SK-N-SH treated with all-trans-retinoic acid at 6 μM for 48 hours (cell line): ENCODE measurements at regions not wholly inside any gene's neighbourhood (a gene's known extent, or its start where the extent isn't known, plus 50 kb on each side); places are given as distances from the start of the nearest gene placed in this dataset.
"Not testable (repeated sequence)": the region's sequence is repeated elsewhere in the genome, so short reads cannot be mapped to it uniquely, and the experiment has no call there.

Source experiments
- ATAC-seq: fragments of 200-7000 bp; cut with Tn5 transposase; 3 replicates; pipeline ENCODE4 v1.9.1; 2020; ENCODE audit warnings: mild to moderate bottlenecking, moderate library complexity
- BACH2 ChIP-seq: fragments of 250-450 bp; sonication (Bioruptor Pico); IDR thresholded peaks from 2 replicates; pipeline ENCODE4 v1.9.0; 2021; ENCODE audit warnings: mild to moderate bottlenecking, borderline replicate concordance
- CREB5 ChIP-seq: fragments of 250-450 bp; sonication (Bioruptor Pico); IDR thresholded peaks from 2 replicates; pipeline ENCODE4 v1.5.1; 2020; ENCODE audit warnings: low read depth, mild to moderate bottlenecking, moderate library complexity
- CSDC2 ChIP-seq: fragments of 250-450 bp; sonication (Bioruptor Pico); IDR thresholded peaks from 2 replicates; pipeline ENCODE4 v1.5.0; 2020; ENCODE audit warnings: mild to moderate bottlenecking, moderate library complexity
- CSRNP3 ChIP-seq: fragments of 250-450 bp; sonication (Bioruptor Pico); IDR thresholded peaks from 2 replicates; pipeline ENCODE4 v1.5.1; 2021; ENCODE audit warnings: mild to moderate bottlenecking, moderate library complexity
- GLIS3 ChIP-seq: fragments of 250-450 bp; sonication (Bioruptor Pico); IDR thresholded peaks from 2 replicates; pipeline ENCODE4 v1.5.0; 2020; ENCODE audit warnings: mild to moderate bottlenecking, moderate library complexity
- ISL1 ChIP-seq: fragments of 250-450 bp; sonication (Bioruptor Pico); IDR thresholded peaks from 2 replicates; pipeline ENCODE4 v2.1.2; 2022; ENCODE audit warnings: mild to moderate bottlenecking, moderate library complexity
- OSR1 ChIP-seq: fragments of 250-450 bp; sonication (Bioruptor Pico); IDR thresholded peaks from 2 replicates; pipeline ENCODE4 v1.8.0; 2022; ENCODE audit warnings: moderate library complexity, mild to moderate bottlenecking, inconsistent platforms
- POU6F1 ChIP-seq: fragments of 250-450 bp; sonication (Bioruptor Pico); IDR thresholded peaks from 2 replicates; pipeline ENCODE4 v1.8.0; 2021; ENCODE audit warnings: low read depth, mild to moderate bottlenecking, moderate library complexity, borderline replicate concordance
- PPARA ChIP-seq: fragments of 250-450 bp; sonication (Bioruptor Pico); IDR thresholded peaks from 2 replicates; pipeline ENCODE4 v1.5.0; 2020; ENCODE audit warnings: mild to moderate bottlenecking, borderline replicate concordance
- TCF4 ChIP-seq: fragments of 250-450 bp; sonication (Bioruptor Pico); IDR thresholded peaks from 2 replicates; pipeline ENCODE4 v1.8.0; 2021; ENCODE audit warnings: mild to moderate bottlenecking, moderate library complexity, borderline replicate concordance
- TSHZ2 ChIP-seq: fragments of 250-450 bp; sonication (Bioruptor Pico); IDR thresholded peaks from 2 replicates; pipeline ENCODE4 v1.5.0; 2020; ENCODE audit warnings: mild to moderate bottlenecking, moderate library complexity
- ZC3H10 ChIP-seq: fragments of 250-450 bp; sonication (Bioruptor Pico); IDR thresholded peaks from 2 replicates; pipeline ENCODE4 v1.5.1; 2021; ENCODE audit warnings: mild to moderate bottlenecking, moderate library complexity
- ZFP3 ChIP-seq: fragments of 250-450 bp; sonication (Bioruptor Pico); IDR thresholded peaks from 2 replicates; pipeline ENCODE4 v1.5.0; 2020; ENCODE audit warnings: mild to moderate bottlenecking, moderate library complexity
- ZNF565 ChIP-seq: fragments of 450-650 bp; formaldehyde crosslinking; conservative IDR thresholded peaks from 2 replicates; pipeline ENCODE4 v1.5.0; 2020; ENCODE audit warnings: low read depth, mild to moderate bottlenecking, moderate library complexity
- ZNF70 ChIP-seq: fragments of 450-650 bp; formaldehyde crosslinking; IDR thresholded peaks from 2 replicates; pipeline ENCODE4 v1.5.0; 2020; ENCODE audit warnings: mild to moderate bottlenecking, moderate library complexity
- ZNF8 ChIP-seq: fragments of 450-650 bp; formaldehyde crosslinking; IDR thresholded peaks from 2 replicates; pipeline ENCODE4 v1.5.0; 2020; ENCODE audit warnings: mild to moderate bottlenecking, moderate library complexity

GRCh38 chr13:44775290-44775689 lies 199.2 kb upstream of the TSC22D1 start:
- ATAC-seq = not testable (repeated sequence)

- TF ChIP-seq ZNF70 (CRISPR knock-in tag) (no peak), ISL1 (CRISPR knock-in tag) (no peak), OSR1 (CRISPR knock-in tag) (no peak), TCF4 (CRISPR knock-in tag) (no peak), POU6F1 (no peak), CSDC2 (CRISPR knock-in tag) (no peak), GLIS3 (no peak), BACH2 (no peak), ZC3H10 (CRISPR knock-in tag) (no peak)
- no peak for ATAC-seq
These were observed 194.8 kb upstream of the TSC22D1 start for GRCh38 chr13:44770951-44771350.

GRCh38 chr13:44769686-44770085 lies 193.6 kb upstream of the TSC22D1 start:
- TF ChIP-seq OSR1 (CRISPR knock-in tag) (no peak), GLIS3 (no peak), CSRNP3 (CRISPR knock-in tag) (no peak), CREB5 (CRISPR knock-in tag) (no peak), ZC3H10 (CRISPR knock-in tag) (no peak), ZNF70 (CRISPR knock-in tag) (no peak), TSHZ2 (CRISPR knock-in tag) (no peak), ZNF565 (CRISPR knock-in tag) (no peak), POU6F1 (no peak), PPARA (no peak), CSDC2 (CRISPR knock-in tag) (no peak), TCF4 (CRISPR knock-in tag) (no peak), ZNF8 (CRISPR knock-in tag) (no peak)

GRCh38 chr13:44768775-44769581 lies 192.8 kb upstream of the TSC22D1 start:
- no peak for ATAC-seq
- TF ChIP-seq TSHZ2 (CRISPR knock-in tag) (no peak), ZNF565 (CRISPR knock-in tag) (no peak), CSDC2 (CRISPR knock-in tag) (no peak), ZFP3 (CRISPR knock-in tag) (no peak), OSR1 (CRISPR knock-in tag) (no peak), CSRNP3 (CRISPR knock-in tag) (no peak), ZC3H10 (CRISPR knock-in tag) (no peak), POU6F1 (no peak), CREB5 (CRISPR knock-in tag) (no peak)

More at GRCh38 chr13:44769686-44770085, 193.6 kb upstream of the TSC22D1 start:
- no peak for ATAC-seq
